H1 (cell line): ENCODE measurements at regions not wholly inside any gene's neighbourhood (a gene's known extent, or its start where the extent isn't known, plus 50 kb on each side); places are given as distances from the start of the nearest gene placed in this dataset.

ENCODE experiments used
- CHD7 ChIP-seq: fragments of 300-600 bp; sonication (generic); IDR thresholded peaks from 2 replicates; pipeline ENCODE4 v1.7.1; 2012; ENCODE audit warnings: low read length, moderate library complexity, mild to moderate bottlenecking, inconsistent platforms; ENCODE audit not compliant: insufficient replicate concordance
- CTBP2 ChIP-seq: IDR thresholded peaks from 2 replicates; pipeline ENCODE4 v1.7.0; 2011; ENCODE audit warnings: borderline replicate concordance, mild to moderate bottlenecking, moderate library complexity, mixed read lengths, low read length; ENCODE audit not compliant: insufficient read depth, insufficient read length
- HDAC6 ChIP-seq: IDR thresholded peaks from one replicate; pipeline ENCODE4 v1.7.1; 2012; ENCODE audit warnings: low read depth, mild to moderate bottlenecking, inconsistent platforms, low read length, moderate library complexity
- KDM4A ChIP-seq: IDR thresholded peaks from one replicate; pipeline ENCODE4 v1.7.1; 2012; ENCODE audit warnings: low read depth, mild to moderate bottlenecking, moderate library complexity, low read length, inconsistent platforms; ENCODE audit not compliant: severe bottlenecking
- NRF1 ChIP-seq: IDR thresholded peaks from 2 replicates; pipeline ENCODE4 v1.6.1; 2011; ENCODE audit warnings: mild to moderate bottlenecking, low read depth, low read length, improper control_type of control experiment

GRCh38 chr9:13386316-13386715, 106.8 kb upstream of the MPDZ start (continued):
- TF ChIP-seq CTBP2 (no peak), CHD7 (no peak), HDAC6 (no peak), NRF1 (no peak), KDM4A (no peak)
- TF ChIP-seq, all 59 proteins: peak for 0
